OCI-LY3 (cell line): ENCODE measurements at regions not wholly inside any gene's neighbourhood (a gene's known extent, or its start where the extent isn't known, plus 50 kb on each side); places are given as distances from the start of the nearest gene placed in this dataset.

ENCODE experiments used
- EZH2phosphoT487 ChIP-seq: fragments of 200-600 bp; shearing (Covaris generic); IDR thresholded peaks from 2 replicates; pipeline ENCODE4 v1.6.1; 2018; ENCODE audit warnings: antibody characterized with exemption, mixed run types, low read depth
- TF ChIP-seq, protein P1 (sequence below): fragments of 200-600, 300-600 bp; sonication (generic); IDR thresholded peaks from 2 replicates; pipeline ENCODE4 v1.5.1; 2014; ENCODE audit warnings: antibody characterized with exemption, low read length, low read depth

DNA sequence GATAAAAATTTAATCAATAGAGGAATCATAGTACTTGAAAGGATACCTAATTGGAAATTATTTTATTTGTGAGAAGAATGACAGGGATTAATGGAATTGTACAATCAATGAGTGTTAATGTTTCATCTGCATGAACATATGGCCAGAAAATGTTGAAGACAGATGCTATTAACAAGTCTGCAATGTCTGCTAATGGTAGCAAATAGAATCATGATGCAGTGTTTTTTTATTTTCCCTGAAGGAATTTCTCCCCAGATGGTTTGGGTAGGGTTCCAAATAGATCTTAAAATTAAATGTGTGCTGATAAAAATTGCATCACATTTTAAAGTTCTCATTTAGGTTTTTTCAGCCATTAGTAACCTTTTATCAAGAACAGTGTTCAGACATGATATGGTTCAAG, 291.3 kb upstream of the TRAM1L1 start:
- TF ChIP-seq, protein P1, sequence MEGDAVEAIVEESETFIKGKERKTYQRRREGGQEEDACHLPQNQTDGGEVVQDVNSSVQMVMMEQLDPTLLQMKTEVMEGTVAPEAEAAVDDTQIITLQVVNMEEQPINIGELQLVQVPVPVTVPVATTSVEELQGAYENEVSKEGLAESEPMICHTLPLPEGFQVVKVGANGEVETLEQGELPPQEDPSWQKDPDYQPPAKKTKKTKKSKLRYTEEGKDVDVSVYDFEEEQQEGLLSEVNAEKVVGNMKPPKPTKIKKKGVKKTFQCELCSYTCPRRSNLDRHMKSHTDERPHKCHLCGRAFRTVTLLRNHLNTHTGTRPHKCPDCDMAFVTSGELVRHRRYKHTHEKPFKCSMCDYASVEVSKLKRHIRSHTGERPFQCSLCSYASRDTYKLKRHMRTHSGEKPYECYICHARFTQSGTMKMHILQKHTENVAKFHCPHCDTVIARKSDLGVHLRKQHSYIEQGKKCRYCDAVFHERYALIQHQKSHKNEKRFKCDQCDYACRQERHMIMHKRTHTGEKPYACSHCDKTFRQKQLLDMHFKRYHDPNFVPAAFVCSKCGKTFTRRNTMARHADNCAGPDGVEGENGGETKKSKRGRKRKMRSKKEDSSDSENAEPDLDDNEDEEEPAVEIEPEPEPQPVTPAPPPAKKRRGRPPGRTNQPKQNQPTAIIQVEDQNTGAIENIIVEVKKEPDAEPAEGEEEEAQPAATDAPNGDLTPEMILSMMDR, result no peak
- no peak for TF ChIP-seq EZH2phosphoT487
